ENCODE measurements at regions not wholly inside any gene's neighbourhood (a gene's known extent, or its start where the extent isn't known, plus 50 kb on each side); places are given as distances from the start of the nearest gene placed in this dataset.

GRCh38 chr13:30559274-30559673, 58.4 kb upstream of the USPL1 start:
- Histone ChIP-seq H2AFZ (ENCODE audit: low read depth, low read length) (no peak overlapping the region), H3K4me3 (replicated peaks in 1 of 3; ENCODE audit: insufficient read depth in 1 of 3, low read depth in 1 of 3, low read length in 3 of 3) (no peak overlapping the region), H3K4me2 (ENCODE audit: insufficient read depth, low read length) (no peak overlapping the region), H3K79me2 (ENCODE audit: control insufficient read depth, insufficient read depth, low read length) (no peaks in the 10 kb centered on the region), H3K9ac (replicated peaks; ENCODE audit: extremely low read depth, insufficient read depth, low read length) (no peak overlapping the region), H4K20me1 (replicated peaks; ENCODE audit: control insufficient read depth, extremely low read depth, insufficient read depth, low read length) (no peaks in the 10 kb centered on the region), H3K27me3 (ENCODE audit: control insufficient read depth in 2 of 2, insufficient read depth in 2 of 2, low read length in 2 of 2) (no peaks in the 10 kb centered on the region), H3K9me3 (replicated peaks; ENCODE audit: control insufficient read depth, insufficient read depth, low read length) (no peaks in the 10 kb centered on the region), H3K9me1 (replicated peaks; ENCODE audit: control insufficient read depth, extremely low read depth, insufficient read depth, low read length) (no peaks in the 10 kb centered on the region), H3K27ac (ENCODE audit: insufficient read depth, low read depth, low read length) (no peak overlapping the region), H3K36me3 (ENCODE audit: control insufficient read depth in 2 of 2, extremely low read depth in 1 of 2, insufficient read depth in 2 of 2, low read length in 2 of 2) (no peaks in the 10 kb centered on the region), H3K4me1 (ENCODE audit: control insufficient read depth, extremely low read depth, insufficient read depth, low read length) (no peaks in the 10 kb centered on the region)
- dilution Hi-C loops (cut with MboI; ENCODE audit: extremely low pct_ligation_motif_present, low sequenced_read_pairs) (no loop called here), intact Hi-C loops (cut with micrococcal nuclease) (no loop called here)
- FAIRE-seq, result no peak
- CTCF ChIA-PET, result no interaction called here
- TF ChIP-seq MAX (IDR thresholded peaks at IDR 0.05; ENCODE audit: insufficient read depth, insufficient read length) (no peak), POLR2AphosphoS5 (IDR thresholded peaks at IDR 0.05; ENCODE audit: insufficient read depth, low read depth, low read length) (no peak), POLR2A (IDR thresholded peaks at IDR 0.05; ENCODE audit: low read depth, low read length) (no peak), FOS (IDR thresholded peaks at IDR 0.05; ENCODE audit: borderline replicate concordance, insufficient read depth, low read length) (no peak)
- POLR2A ChIA-PET, result no interaction called here
- DNase-seq (ENCODE audit: low read depth, low spot score), result no peak
- BruUV-seq (replicated peaks), result no TSS peak

- dilution Hi-C loops (cut with MboI; ENCODE audit: extremely low pct_ligation_motif_present, low sequenced_read_pairs), result no loop called here
- no peak overlapping the region for H3K4me2 ChIP-seq (ENCODE audit: insufficient read depth, low read length)
- no TSS peak for BruUV-seq (replicated peaks)
- no peaks in the 10 kb centered on the region for H3K27me3 ChIP-seq (ENCODE audit: control insufficient read depth in 2 of 2, insufficient read depth in 2 of 2, low read length in 2 of 2)
- DNase-seq (ENCODE audit: low read depth, low spot score), result no peak
- ChIA-PET CTCF (no interaction called here), POLR2A (no interaction called here)
- H3K9ac ChIP-seq (replicated peaks; ENCODE audit: extremely low read depth, insufficient read depth, low read length), result no peak overlapping the region
- TF ChIP-seq EZH2 (IDR thresholded peaks at IDR 0.05; ENCODE audit: borderline replicate concordance, low read depth, low read length, severe bottlenecking) (no peak), FOS (IDR thresholded peaks at IDR 0.05; ENCODE audit: borderline replicate concordance, insufficient read depth, low read length) (no peak), GATA2 (IDR thresholded peaks at IDR 0.05; ENCODE audit: insufficient read depth, insufficient read length, low read depth, low read length) (no peak), MAX (IDR thresholded peaks at IDR 0.05; ENCODE audit: insufficient read depth, insufficient read length) (no peak), MYC (IDR thresholded peaks at IDR 0.05; ENCODE audit: low read depth, low read length) (no peak), JUN (IDR thresholded peaks at IDR 0.05; ENCODE audit: borderline replicate concordance, insufficient read depth, insufficient read length, low read depth) (no peak), POLR2AphosphoS5 (IDR thresholded peaks at IDR 0.05; ENCODE audit: insufficient read depth, low read depth, low read length) (no peak), CTCF (IDR thresholded peaks at IDR 0.05; ENCODE audit: extremely low read depth in 1 of 2, insufficient read depth in 1 of 2, low read depth in 1 of 2, low read length in 2 of 2) (no peak), POLR2A (IDR thresholded peaks at IDR 0.05; ENCODE audit: low read depth, low read length) (no peak)
- no peaks in the 10 kb centered on the region for H3K36me3 ChIP-seq (ENCODE audit: control insufficient read depth in 2 of 2, extremely low read depth in 1 of 2, insufficient read depth in 2 of 2, low read length in 2 of 2)
- no peak for FAIRE-seq
- H3K4me1 ChIP-seq (ENCODE audit: control insufficient read depth, extremely low read depth, insufficient read depth, low read length), result no peaks in the 10 kb centered on the region
- intact Hi-C loops (cut with micrococcal nuclease), result no loop called here
- H3K9me3 ChIP-seq (replicated peaks; ENCODE audit: control insufficient read depth, insufficient read depth, low read length), result no peaks in the 10 kb centered on the region
- H2AFZ ChIP-seq (ENCODE audit: low read depth, low read length), result no peak overlapping the region
- H4K20me1 ChIP-seq (replicated peaks; ENCODE audit: control insufficient read depth, extremely low read depth, insufficient read depth, low read length), result no peaks in the 10 kb centered on the region
- no peak overlapping the region for H3K27ac ChIP-seq (ENCODE audit: insufficient read depth, low read depth, low read length)
- H3K4me3 ChIP-seq (replicated peaks in 1 of 3; ENCODE audit: insufficient read depth in 1 of 3, low read depth in 1 of 3, low read length in 3 of 3), result no peak overlapping the region
- H3K79me2 ChIP-seq (ENCODE audit: control insufficient read depth, insufficient read depth, low read length), result no peaks in the 10 kb centered on the region
- no peaks in the 10 kb centered on the region for H3K9me1 ChIP-seq (replicated peaks; ENCODE audit: control insufficient read depth, extremely low read depth, insufficient read depth, low read length)
Measured at GRCh38 chr13:30560212-30560611, 57.5 kb upstream of the USPL1 start.
